Endothelial cell of umbilical vein (primary cell): ENCODE measurements at regions not wholly inside any gene's neighbourhood (a gene's known extent, or its start where the extent isn't known, plus 50 kb on each side); places are given as distances from the start of the nearest gene placed in this dataset.

Source experiments
- BruUV-seq: library from RNA; stranded (reverse); fragments of 400-500 nt; replicated peaks from 2 replicates; lab custom pipeline; 2021; lab: Mats Ljungman, UMichigan
- CTCF ChIA-PET: fragments of 300-600, 350-600 bp; sonication (Branson Sonifier 250); formaldehyde crosslinking; loops from one replicate; lab custom pipeline; 2021; ENCODE audit warnings: antibody characterized with exemption, inconsistent platforms; lab: Charles Lee
- POLR2A ChIA-PET: fragments of 300-600, 350-600 bp; sonication (Branson Sonifier 250); formaldehyde crosslinking; loops from one replicate; lab custom pipeline; 2021; ENCODE audit warnings: antibody characterized with exemption, inconsistent platforms; lab: Charles Lee
- DNase-seq: peaks from one replicate; pipeline ENCODE4 v3.0.0-alpha.2; 2011; ENCODE audit warnings: low read depth, low spot score
- FAIRE-seq: peaks from 2 replicates; lab custom pipeline; 2011; peaks lifted over from hg19 to GRCh38; lab: Jason Lieb, UNC
- H2AFZ ChIP-seq: 2 replicates; pipeline ENCODE4 v1.6.0; 2012; ENCODE audit warnings: low read depth, low read length, control low read depth, inconsistent platforms
- H3K27ac ChIP-seq: 2 replicates; pipeline ENCODE4 v1.5.1; 2011; ENCODE audit warnings: low read depth, mild to moderate bottlenecking, control low read depth, low read length, moderate library complexity; ENCODE audit not compliant: insufficient read depth
- H3K27me3 ChIP-seq, 2 experiments: 2 replicates each; pipeline versions ENCODE4 v1.6.0 to v1.6.1; 2011; ENCODE audit warnings: low read length in 2 of 2, mixed read lengths in 1 of 2; ENCODE audit not compliant: control insufficient read depth in 2 of 2, insufficient read depth in 2 of 2
- H3K36me3 ChIP-seq, 2 experiments: 2 replicates in 1 of 2; 3 replicates in 1 of 2; pipeline ENCODE4 v1.5.1; 2011; ENCODE audit warnings: low read length in 2 of 2, mild to moderate bottlenecking in 1 of 2, moderate library complexity in 1 of 2; ENCODE audit not compliant: control insufficient read depth in 2 of 2, insufficient read depth in 2 of 2; ENCODE audit errors: extremely low read depth in 1 of 2
- H3K4me1 ChIP-seq: 3 replicates; pipeline ENCODE4 v1.5.1; 2011; ENCODE audit warnings: mild to moderate bottlenecking, low read length; ENCODE audit not compliant: control insufficient read depth, insufficient read depth; ENCODE audit errors: extremely low read depth
- H3K4me2 ChIP-seq: 2 replicates; pipeline ENCODE4 v1.6.1; 2011; ENCODE audit warnings: low read length, control low read depth, mixed read lengths; ENCODE audit not compliant: insufficient read depth
- H3K4me3 ChIP-seq, 3 experiments: fragments of 200-600 bp in 1 of 3; sonication (generic), shearing (Covaris generic) in 1 of 3; replicated peaks in 1 of 3; 2 replicates each; pipeline ENCODE4 v1.5.1; 2011 to 2016; ENCODE audit warnings: control low read depth in 3 of 3, low read length in 3 of 3, mild to moderate bottlenecking in 2 of 3, inconsistent platforms in 1 of 3, low read depth in 1 of 3, moderate library complexity in 1 of 3; ENCODE audit not compliant: insufficient read depth in 1 of 3
- H3K79me2 ChIP-seq: 2 replicates; pipeline ENCODE4 v1.6.0; 2012; ENCODE audit warnings: low read length, inconsistent platforms; ENCODE audit not compliant: control insufficient read depth, insufficient read depth
- H3K9ac ChIP-seq: replicated peaks from 2 replicates; pipeline ENCODE3; 2011; ENCODE audit warnings: low read length, control low read depth; ENCODE audit not compliant: insufficient read depth; ENCODE audit errors: extremely low read depth
- H3K9me1 ChIP-seq: replicated peaks from 3 replicates; pipeline ENCODE4 v1.6.0; 2011; ENCODE audit warnings: mild to moderate bottlenecking, low read length; ENCODE audit not compliant: control insufficient read depth, insufficient read depth; ENCODE audit errors: extremely low read depth
- H3K9me3 ChIP-seq: replicated peaks from 2 replicates; pipeline ENCODE4 v1.5.1; 2012; ENCODE audit warnings: low read length, inconsistent platforms; ENCODE audit not compliant: control insufficient read depth, insufficient read depth
- H4K20me1 ChIP-seq: replicated peaks from 2 replicates; pipeline ENCODE3; 2011; ENCODE audit warnings: mild to moderate bottlenecking, low read length; ENCODE audit not compliant: control insufficient read depth, insufficient read depth; ENCODE audit errors: extremely low read depth
- CTCF ChIP-seq, 2 donors: IDR thresholded peaks; 1 replicate in 1 of 2; 2 replicates in 1 of 2; pipeline ENCODE4 v1.5.1; 2011; ENCODE audit warnings: low read length in 2 of 2, mild to moderate bottlenecking in 2 of 2, moderate library complexity in 2 of 2, control low read depth in 1 of 2, inconsistent platforms in 1 of 2, low read depth in 1 of 2; ENCODE audit not compliant: insufficient read depth in 1 of 2; ENCODE audit errors: extremely low read depth in 1 of 2
- EZH2 ChIP-seq: IDR thresholded peaks from 2 replicates; pipeline ENCODE4 v1.6.1; 2012; ENCODE audit warnings: borderline replicate concordance, low read depth, mild to moderate bottlenecking, moderate library complexity, low read length, inconsistent platforms; ENCODE audit not compliant: severe bottlenecking
- FOS ChIP-seq: IDR thresholded peaks from 2 replicates; pipeline ENCODE4 v1.6.1; 2011; ENCODE audit warnings: mild to moderate bottlenecking, low read length, moderate library complexity, borderline replicate concordance; ENCODE audit not compliant: insufficient read depth
- GATA2 ChIP-seq: IDR thresholded peaks from 2 replicates; pipeline ENCODE4 v1.7.0; 2011; ENCODE audit warnings: low read depth, mild to moderate bottlenecking, moderate library complexity, mixed read lengths, low read length; ENCODE audit not compliant: insufficient read length, insufficient read depth
- JUN ChIP-seq: IDR thresholded peaks from 2 replicates; pipeline ENCODE4 v1.6.1; 2011; ENCODE audit warnings: borderline replicate concordance, low read depth; ENCODE audit not compliant: insufficient read length, insufficient read depth
- MYC ChIP-seq: IDR thresholded peaks from one replicate; pipeline ENCODE4 v1.6.1; 2011; ENCODE audit warnings: mild to moderate bottlenecking, low read depth, low read length
- POLR2A ChIP-seq: IDR thresholded peaks from 2 replicates; pipeline ENCODE4 v1.6.1; 2012; ENCODE audit warnings: low read depth, mild to moderate bottlenecking, control low read depth, low read length
- POLR2AphosphoS5 ChIP-seq: IDR thresholded peaks from 2 replicates; pipeline ENCODE4 v1.6.1; 2012; ENCODE audit warnings: low read depth, mild to moderate bottlenecking, control low read depth, low read length, moderate library complexity; ENCODE audit not compliant: insufficient read depth
- dilution Hi-C: fragments of 300-500 bp; cut with MboI; formaldehyde crosslinking; loops from one replicate; pipeline ENCODE4 v1.15.0; 2019; ENCODE audit warnings: low sequenced_read_pairs; ENCODE audit not compliant: extremely low pct_ligation_motif_present
- intact Hi-C: fragments of 100-400 bp; cut with micrococcal nuclease; formaldehyde crosslinking; loops from one replicate; pipeline ENCODE4 v1.10.0; 2022
- TF ChIP-seq, protein P1 (sequence below): IDR thresholded peaks from 2 replicates; pipeline ENCODE4 v1.6.1; 2011; ENCODE audit not compliant: insufficient read depth, insufficient read length

DNA sequence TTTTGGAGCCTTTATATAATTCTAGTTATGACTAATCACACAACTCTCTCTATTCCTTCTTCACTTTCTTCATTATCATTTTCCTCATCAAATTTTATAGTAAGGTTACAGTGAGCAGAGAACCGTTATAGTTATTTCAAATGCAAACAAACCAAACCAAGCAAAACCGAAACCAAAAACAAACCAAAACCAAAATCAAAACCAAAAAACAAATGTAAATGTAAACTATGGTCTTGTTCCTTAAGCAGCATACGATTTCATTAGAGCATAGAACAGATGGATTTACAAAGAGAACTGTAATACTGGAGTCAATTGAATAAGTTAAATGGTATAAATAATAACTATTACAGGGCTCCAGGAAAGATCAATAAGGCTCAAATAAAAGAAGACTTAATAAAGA is 447.1 kb downstream of the LRRC70 start:
- POLR2A ChIA-PET = no interaction called here
- no peak overlapping the region for H3K4me2 ChIP-seq
- dilution Hi-C loops = no loop called here
- H3K79me2 ChIP-seq = no peaks in the 10 kb centered on the region
- H3K9me3 ChIP-seq = no peaks in the 10 kb centered on the region
- BruUV-seq = no TSS peak
- no peaks in the 10 kb centered on the region for H3K36me3 ChIP-seq
- no peaks in the 10 kb centered on the region for H3K27me3 ChIP-seq
- no peak overlapping the region for H3K4me3 ChIP-seq
- H4K20me1 ChIP-seq = no peaks in the 10 kb centered on the region
- H2AFZ ChIP-seq = no peak overlapping the region
- CTCF ChIA-PET = no interaction called here
- H3K9me1 ChIP-seq = no peaks in the 10 kb centered on the region
- no peak overlapping the region for H3K27ac ChIP-seq
- no peak for FAIRE-seq
- TF ChIP-seq CTCF (IDR thresholded peaks at IDR 0.05; ENCODE audit: extremely low read depth in 1 of 2, insufficient read depth in 1 of 2, low read depth in 1 of 2, low read length in 2 of 2) (no peak), MYC (no peak), JUN (no peak), POLR2AphosphoS5 (no peak), GATA2 (no peak), EZH2 (no peak), FOS (no peak), POLR2A (no peak)
- TF ChIP-seq, protein P1, sequence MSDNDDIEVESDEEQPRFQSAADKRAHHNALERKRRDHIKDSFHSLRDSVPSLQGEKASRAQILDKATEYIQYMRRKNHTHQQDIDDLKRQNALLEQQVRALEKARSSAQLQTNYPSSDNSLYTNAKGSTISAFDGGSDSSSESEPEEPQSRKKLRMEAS = no peak
- intact Hi-C loops = no loop called here
- H3K9ac ChIP-seq = no peak overlapping the region
- H3K4me1 ChIP-seq = no peaks in the 10 kb centered on the region
- DNase-seq = no peak
